ENCODE measurements at regions not wholly inside any gene's neighbourhood (a gene's known extent, or its start where the extent isn't known, plus 50 kb on each side); places are given as distances from the start of the nearest gene placed in this dataset.

DNA sequence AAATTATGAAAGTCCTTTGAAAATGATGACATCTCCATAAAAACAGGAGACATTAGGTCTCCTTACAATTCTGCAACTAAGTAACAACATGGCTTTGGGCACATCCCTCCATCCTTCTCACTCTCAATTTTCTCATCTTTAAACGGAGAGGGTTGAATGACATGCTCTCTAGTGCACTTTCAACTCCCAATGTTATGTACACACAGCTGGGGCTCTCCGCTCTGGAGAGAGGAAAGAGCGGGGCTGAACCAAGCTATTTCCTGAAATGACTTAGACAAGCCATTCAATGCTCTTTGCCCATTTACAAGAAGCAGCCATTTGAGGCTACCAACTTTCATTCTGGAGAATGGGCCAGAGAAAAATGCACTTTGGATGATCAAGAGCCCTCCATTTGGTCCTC is 144.2 kb upstream of the BNIP2 start:
- TF ChIP-seq, protein P1, sequence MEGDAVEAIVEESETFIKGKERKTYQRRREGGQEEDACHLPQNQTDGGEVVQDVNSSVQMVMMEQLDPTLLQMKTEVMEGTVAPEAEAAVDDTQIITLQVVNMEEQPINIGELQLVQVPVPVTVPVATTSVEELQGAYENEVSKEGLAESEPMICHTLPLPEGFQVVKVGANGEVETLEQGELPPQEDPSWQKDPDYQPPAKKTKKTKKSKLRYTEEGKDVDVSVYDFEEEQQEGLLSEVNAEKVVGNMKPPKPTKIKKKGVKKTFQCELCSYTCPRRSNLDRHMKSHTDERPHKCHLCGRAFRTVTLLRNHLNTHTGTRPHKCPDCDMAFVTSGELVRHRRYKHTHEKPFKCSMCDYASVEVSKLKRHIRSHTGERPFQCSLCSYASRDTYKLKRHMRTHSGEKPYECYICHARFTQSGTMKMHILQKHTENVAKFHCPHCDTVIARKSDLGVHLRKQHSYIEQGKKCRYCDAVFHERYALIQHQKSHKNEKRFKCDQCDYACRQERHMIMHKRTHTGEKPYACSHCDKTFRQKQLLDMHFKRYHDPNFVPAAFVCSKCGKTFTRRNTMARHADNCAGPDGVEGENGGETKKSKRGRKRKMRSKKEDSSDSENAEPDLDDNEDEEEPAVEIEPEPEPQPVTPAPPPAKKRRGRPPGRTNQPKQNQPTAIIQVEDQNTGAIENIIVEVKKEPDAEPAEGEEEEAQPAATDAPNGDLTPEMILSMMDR (IDR thresholded peaks at IDR 0.05), result no peak
- TF ChIP-seq JUN (CRISPR knock-in tag; IDR thresholded peaks at IDR 0.05) (no peak), ESRRA (CRISPR knock-in tag; IDR thresholded peaks at IDR 0.05; ENCODE audit: borderline replicate concordance) (no peak), NR1H2 (CRISPR knock-in tag; IDR thresholded peaks at IDR 0.05) (no peak), SMAD3 (CRISPR knock-in tag; IDR thresholded peaks at IDR 0.05; ENCODE audit: borderline replicate concordance) (no peak), SP1 (CRISPR knock-in tag; conservative IDR thresholded peaks at IDR 0.05) (no peak), ZBTB21 (CRISPR knock-in tag; IDR thresholded peaks at IDR 0.05; ENCODE audit: borderline replicate concordance) (no peak), ATF1 (CRISPR knock-in tag; IDR thresholded peaks at IDR 0.05) (no peak)
- TF ChIP-seq, protein P2, sequence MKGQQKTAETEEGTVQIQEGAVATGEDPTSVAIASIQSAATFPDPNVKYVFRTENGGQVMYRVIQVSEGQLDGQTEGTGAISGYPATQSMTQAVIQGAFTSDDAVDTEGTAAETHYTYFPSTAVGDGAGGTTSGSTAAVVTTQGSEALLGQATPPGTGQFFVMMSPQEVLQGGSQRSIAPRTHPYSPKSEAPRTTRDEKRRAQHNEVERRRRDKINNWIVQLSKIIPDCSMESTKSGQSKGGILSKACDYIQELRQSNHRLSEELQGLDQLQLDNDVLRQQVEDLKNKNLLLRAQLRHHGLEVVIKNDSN (CRISPR knock-in tag; IDR thresholded peaks at IDR 0.05), result no peak
- TF ChIP-seq, protein P3, sequence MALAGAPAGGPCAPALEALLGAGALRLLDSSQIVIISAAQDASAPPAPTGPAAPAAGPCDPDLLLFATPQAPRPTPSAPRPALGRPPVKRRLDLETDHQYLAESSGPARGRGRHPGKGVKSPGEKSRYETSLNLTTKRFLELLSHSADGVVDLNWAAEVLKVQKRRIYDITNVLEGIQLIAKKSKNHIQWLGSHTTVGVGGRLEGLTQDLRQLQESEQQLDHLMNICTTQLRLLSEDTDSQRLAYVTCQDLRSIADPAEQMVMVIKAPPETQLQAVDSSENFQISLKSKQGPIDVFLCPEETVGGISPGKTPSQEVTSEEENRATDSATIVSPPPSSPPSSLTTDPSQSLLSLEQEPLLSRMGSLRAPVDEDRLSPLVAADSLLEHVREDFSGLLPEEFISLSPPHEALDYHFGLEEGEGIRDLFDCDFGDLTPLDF (CRISPR knock-in tag; IDR thresholded peaks at IDR 0.05), result no peak
- TF ChIP-seq, protein P4, sequence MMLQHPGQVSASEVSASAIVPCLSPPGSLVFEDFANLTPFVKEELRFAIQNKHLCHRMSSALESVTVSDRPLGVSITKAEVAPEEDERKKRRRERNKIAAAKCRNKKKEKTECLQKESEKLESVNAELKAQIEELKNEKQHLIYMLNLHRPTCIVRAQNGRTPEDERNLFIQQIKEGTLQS (CRISPR knock-in tag; conservative IDR thresholded peaks at IDR 0.05), result no peak
- TF ChIP-seq, protein P5, sequence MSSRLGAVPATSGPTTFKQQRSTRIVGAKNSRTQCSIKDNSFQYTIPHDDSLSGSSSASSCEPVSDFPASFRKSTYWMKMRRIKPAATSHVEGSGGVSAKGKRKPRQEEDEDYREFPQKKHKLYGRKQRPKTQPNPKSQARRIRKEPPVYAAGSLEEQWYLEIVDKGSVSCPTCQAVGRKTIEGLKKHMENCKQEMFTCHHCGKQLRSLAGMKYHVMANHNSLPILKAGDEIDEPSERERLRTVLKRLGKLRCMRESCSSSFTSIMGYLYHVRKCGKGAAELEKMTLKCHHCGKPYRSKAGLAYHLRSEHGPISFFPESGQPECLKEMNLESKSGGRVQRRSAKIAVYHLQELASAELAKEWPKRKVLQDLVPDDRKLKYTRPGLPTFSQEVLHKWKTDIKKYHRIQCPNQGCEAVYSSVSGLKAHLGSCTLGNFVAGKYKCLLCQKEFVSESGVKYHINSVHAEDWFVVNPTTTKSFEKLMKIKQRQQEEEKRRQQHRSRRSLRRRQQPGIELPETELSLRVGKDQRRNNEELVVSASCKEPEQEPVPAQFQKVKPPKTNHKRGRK (CRISPR knock-in tag; IDR thresholded peaks at IDR 0.05; ENCODE audit: borderline replicate concordance), result no peak
- TF ChIP-seq, protein P6, sequence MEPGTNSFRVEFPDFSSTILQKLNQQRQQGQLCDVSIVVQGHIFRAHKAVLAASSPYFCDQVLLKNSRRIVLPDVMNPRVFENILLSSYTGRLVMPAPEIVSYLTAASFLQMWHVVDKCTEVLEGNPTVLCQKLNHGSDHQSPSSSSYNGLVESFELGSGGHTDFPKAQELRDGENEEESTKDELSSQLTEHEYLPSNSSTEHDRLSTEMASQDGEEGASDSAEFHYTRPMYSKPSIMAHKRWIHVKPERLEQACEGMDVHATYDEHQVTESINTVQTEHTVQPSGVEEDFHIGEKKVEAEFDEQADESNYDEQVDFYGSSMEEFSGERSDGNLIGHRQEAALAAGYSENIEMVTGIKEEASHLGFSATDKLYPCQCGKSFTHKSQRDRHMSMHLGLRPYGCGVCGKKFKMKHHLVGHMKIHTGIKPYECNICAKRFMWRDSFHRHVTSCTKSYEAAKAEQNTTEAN (CRISPR knock-in tag; IDR thresholded peaks at IDR 0.05), result no peak

Data from WTC11 (cell line).